AG04449 (cell line): ENCODE measurements at regions not wholly inside any gene's neighbourhood (a gene's known extent, or its start where the extent isn't known, plus 50 kb on each side); places are given as distances from the start of the nearest gene placed in this dataset.

Source experiments
- CTCF ChIA-PET: fragments of 350-600 bp; formaldehyde crosslinking; extraction: SDS; loops from one replicate; lab custom pipeline; 2021; ENCODE audit warnings: antibody characterized with exemption; lab: Yijun Ruan, JAX
- POLR2A ChIA-PET: fragments of 400-600, 350-600 bp; formaldehyde crosslinking; extraction: SDS; loops from one replicate; lab custom pipeline; 2020; ENCODE audit warnings: antibody characterized with exemption, inconsistent platforms; lab: Yijun Ruan, JAX
- DNase-seq: peaks from one replicate; pipeline ENCODE4 v3.0.0-alpha.2; 2010; ENCODE audit warnings: low read depth, low spot score
- H3K4me3 ChIP-seq: 2 replicates; pipeline ENCODE4 v1.5.1; 2011; ENCODE audit warnings: low read depth, mild to moderate bottlenecking, control low read depth, low read length
- TF ChIP-seq, protein P1 (sequence below): IDR thresholded peaks from one replicate; pipeline ENCODE4 v1.5.1; 2011; ENCODE audit warnings: mild to moderate bottlenecking, moderate library complexity, low read length, control low read depth, inconsistent platforms; ENCODE audit not compliant: insufficient read depth; ENCODE audit errors: missing control alignments

DNA sequence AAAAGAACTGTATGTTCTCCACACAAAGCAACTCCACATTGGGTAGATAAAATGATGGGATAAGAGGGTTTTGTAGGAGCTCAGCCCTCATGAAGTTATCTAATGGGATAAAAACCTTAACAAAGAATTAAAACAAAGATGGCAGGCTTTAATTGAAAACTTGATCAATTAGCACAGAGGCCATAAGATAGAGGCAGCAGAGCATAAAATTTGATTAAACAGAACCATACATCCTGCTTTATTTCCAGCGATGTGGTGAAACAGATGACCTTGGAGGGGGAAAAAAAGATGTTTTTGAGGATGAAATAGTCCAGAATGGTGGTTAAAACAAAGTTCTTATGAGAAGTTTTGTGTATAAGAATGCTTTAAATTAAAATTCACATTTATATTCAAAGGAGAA lies 130.9 kb upstream of the ALCAM start:
- no peak for DNase-seq
- no peak overlapping the region for H3K4me3 ChIP-seq
- TF ChIP-seq, protein P1, sequence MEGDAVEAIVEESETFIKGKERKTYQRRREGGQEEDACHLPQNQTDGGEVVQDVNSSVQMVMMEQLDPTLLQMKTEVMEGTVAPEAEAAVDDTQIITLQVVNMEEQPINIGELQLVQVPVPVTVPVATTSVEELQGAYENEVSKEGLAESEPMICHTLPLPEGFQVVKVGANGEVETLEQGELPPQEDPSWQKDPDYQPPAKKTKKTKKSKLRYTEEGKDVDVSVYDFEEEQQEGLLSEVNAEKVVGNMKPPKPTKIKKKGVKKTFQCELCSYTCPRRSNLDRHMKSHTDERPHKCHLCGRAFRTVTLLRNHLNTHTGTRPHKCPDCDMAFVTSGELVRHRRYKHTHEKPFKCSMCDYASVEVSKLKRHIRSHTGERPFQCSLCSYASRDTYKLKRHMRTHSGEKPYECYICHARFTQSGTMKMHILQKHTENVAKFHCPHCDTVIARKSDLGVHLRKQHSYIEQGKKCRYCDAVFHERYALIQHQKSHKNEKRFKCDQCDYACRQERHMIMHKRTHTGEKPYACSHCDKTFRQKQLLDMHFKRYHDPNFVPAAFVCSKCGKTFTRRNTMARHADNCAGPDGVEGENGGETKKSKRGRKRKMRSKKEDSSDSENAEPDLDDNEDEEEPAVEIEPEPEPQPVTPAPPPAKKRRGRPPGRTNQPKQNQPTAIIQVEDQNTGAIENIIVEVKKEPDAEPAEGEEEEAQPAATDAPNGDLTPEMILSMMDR, result no peak
- ChIA-PET CTCF (interaction anchor here (0.8 kb wide), 1 partner anchor 40 kb away, joined by 3 read pairs; no protein-coding TSS in a partner anchor), POLR2A (no interaction called here)

DNA sequence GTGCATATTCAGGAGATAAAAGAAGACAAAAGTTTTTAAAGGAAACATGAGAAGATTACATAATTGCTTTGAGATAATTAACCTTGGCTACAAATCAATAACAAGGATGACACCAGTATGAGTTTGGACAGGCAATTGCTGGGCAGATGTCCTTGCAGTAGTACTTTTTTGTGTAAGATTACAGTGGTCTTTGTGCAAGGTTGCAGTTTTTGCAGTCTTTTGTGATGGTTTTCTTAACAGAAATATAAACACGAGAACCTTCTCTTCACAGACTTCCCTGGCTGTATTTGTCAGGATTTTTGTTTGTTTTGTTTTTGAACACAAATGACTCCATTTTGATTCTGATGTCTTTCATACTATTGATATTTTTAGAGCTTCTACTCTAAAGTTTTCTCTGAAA lies 128.3 kb upstream of the ALCAM start:
- no peak overlapping the region for H3K4me3 ChIP-seq
- ChIA-PET POLR2A (no interaction called here), CTCF (no interaction called here)
- TF ChIP-seq, protein P1, result no peak
- no peak for DNase-seq

GRCh38 chr3:105243076-105243475 lies 123.6 kb upstream of the ALCAM start:
- TF ChIP-seq, protein P1, result no peak
- DNase-seq, result no peak
- no peak overlapping the region for H3K4me3 ChIP-seq
- ChIA-PET CTCF (no interaction called here), POLR2A (no interaction called here)

GRCh38 chr3:105246536-105246935 lies 120.2 kb upstream of the ALCAM start:
- ChIA-PET CTCF (no interaction called here), POLR2A (no interaction called here)
- H3K4me3 ChIP-seq, result no peak overlapping the region
- TF ChIP-seq, protein P1, result no peak
- no peak for DNase-seq

DNA sequence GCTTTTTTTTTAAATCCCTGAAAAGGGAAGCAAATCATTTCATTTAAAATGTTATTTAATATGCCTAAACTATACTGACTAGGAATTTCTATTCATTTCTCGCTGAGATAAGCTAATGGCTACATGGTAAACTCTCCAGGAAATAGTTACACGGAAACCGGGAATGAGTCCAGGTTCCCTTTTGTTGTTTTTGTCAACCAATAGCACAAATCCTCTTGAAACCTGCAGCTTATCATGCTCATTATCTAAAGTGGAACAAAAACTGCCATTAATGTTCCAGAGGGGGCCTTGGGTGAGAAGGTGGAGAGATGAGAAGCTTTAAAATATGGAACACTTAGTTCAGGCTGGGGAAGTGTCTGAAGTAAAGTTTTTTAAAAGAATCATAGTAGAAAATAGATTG lies 113.5 kb upstream of the ALCAM start:
- TF ChIP-seq, protein P1, result no peak
- ChIA-PET CTCF (no interaction called here), POLR2A (no interaction called here)
- DNase-seq, result no peak
- H3K4me3 ChIP-seq, result no peak overlapping the region

DNA sequence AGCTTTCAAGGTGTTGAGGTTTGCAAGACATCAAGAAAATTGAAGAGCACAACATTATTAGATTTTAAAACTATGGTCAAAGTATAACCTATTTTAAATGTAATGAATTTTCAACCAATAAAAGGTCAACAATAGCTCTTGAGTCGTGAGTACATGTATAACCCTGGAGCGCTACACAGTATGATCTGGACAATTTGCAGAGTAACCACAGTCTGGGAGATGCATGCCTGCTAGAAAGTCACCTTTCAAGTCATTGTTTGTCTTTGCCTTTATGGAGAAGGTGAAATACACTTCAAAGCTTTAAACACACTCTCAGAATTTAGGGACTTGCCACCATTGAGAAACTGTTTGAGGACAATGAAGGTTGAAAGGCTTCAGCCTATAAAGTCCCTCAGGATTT lies 112.6 kb upstream of the ALCAM start:
- DNase-seq, result no peak
- no peak overlapping the region for H3K4me3 ChIP-seq
- ChIA-PET CTCF (no interaction called here), POLR2A (no interaction called here)
- TF ChIP-seq, protein P1, result no peak
